HEK293 (cell line): ENCODE measurements at regions not wholly inside any gene's neighbourhood (a gene's known extent, or its start where the extent isn't known, plus 50 kb on each side); places are given as distances from the start of the nearest gene placed in this dataset.

Source experiments
- CTCF ChIA-PET: fragments of 350-600 bp; formaldehyde crosslinking; extraction: SDS; loops from one replicate; lab custom pipeline; 2021; ENCODE audit warnings: antibody characterized with exemption; lab: Yijun Ruan, JAX
- POLR2A ChIA-PET: fragments of 300-600 bp; formaldehyde crosslinking; extraction: SDS; loops from one replicate; lab custom pipeline; 2020; ENCODE audit warnings: antibody characterized with exemption, inconsistent platforms; lab: Yijun Ruan, JAX
- H3K27ac ChIP-seq: fragments of 200-500 bp; sonication (Bioruptor generic); 2 replicates; pipeline ENCODE4 v1.5.1; 2014; ENCODE audit warnings: low read depth, low read length, control low read depth, inconsistent platforms; ENCODE audit errors: extremely low read depth
- H3K36me3 ChIP-seq, 2 experiments: fragments of 200-500 bp in 1 of 2; sonication (Bioruptor generic) in 1 of 2; 1 replicate in 1 of 2; 2 replicates in 1 of 2; pipeline ENCODE4 v1.5.1; 2014 to 2017; ENCODE audit warnings: inconsistent platforms in 2 of 2, low read length in 2 of 2; ENCODE audit not compliant: control insufficient read depth in 2 of 2, insufficient read depth in 1 of 2
- H3K4me1 ChIP-seq: fragments of 200-500 bp; sonication (Bioruptor generic); 2 replicates; pipeline ENCODE4 v1.5.1; 2014; ENCODE audit warnings: mild to moderate bottlenecking, low read length, inconsistent platforms; ENCODE audit not compliant: control insufficient read depth, insufficient read depth
- H3K4me3 ChIP-seq: 2 replicates; pipeline ENCODE4 v1.5.1; 2011; ENCODE audit warnings: low read depth, mild to moderate bottlenecking, control low read depth, low read length, moderate library complexity
- H3K9me3 ChIP-seq: fragments of 200-500 bp; sonication (Bioruptor generic); 2 replicates; pipeline ENCODE4 v1.5.1; 2014; ENCODE audit warnings: low read depth, low read length, inconsistent platforms; ENCODE audit not compliant: control insufficient read depth, insufficient read depth
- HOXC10 ChIP-seq: sonication (generic); formaldehyde crosslinking; IDR thresholded peaks from 2 replicates; pipeline ENCODE4 v1.8.1; 2023; ENCODE audit warnings: mild to moderate bottlenecking, missing genetic modification reagents
- PRDM4 ChIP-seq: fragments of 450-650 bp; formaldehyde crosslinking; IDR thresholded peaks from 2 replicates; pipeline ENCODE4 v1.5.1; 2017; ENCODE audit warnings: missing biosample characterization, missing genetic modification characterization
- ZNF112 ChIP-seq: fragments of 450-650 bp; formaldehyde crosslinking; IDR thresholded peaks from 2 replicates; pipeline ENCODE4 v1.5.0; 2017; ENCODE audit warnings: missing biosample characterization, missing genetic modification characterization
- ZNF138 ChIP-seq: fragments of 450-650 bp; formaldehyde crosslinking; IDR thresholded peaks from 2 replicates; pipeline ENCODE4 v1.5.1; 2016; ENCODE audit warnings: missing biosample characterization, missing genetic modification characterization, borderline replicate concordance
- ZNF266 ChIP-seq: fragments of 450-650 bp; formaldehyde crosslinking; IDR thresholded peaks from 2 replicates; pipeline ENCODE4 v1.5.1; 2016; ENCODE audit warnings: missing biosample characterization, missing genetic modification characterization, low read depth
- ZNF423 ChIP-seq: fragments of 450-650 bp; formaldehyde crosslinking; IDR thresholded peaks from 2 replicates; pipeline ENCODE4 v1.5.1; 2016; ENCODE audit warnings: missing biosample characterization, missing genetic modification characterization
- ZNF488 ChIP-seq: fragments of 450-650 bp; formaldehyde crosslinking; IDR thresholded peaks from 2 replicates; pipeline ENCODE4 v1.5.1; 2016; ENCODE audit warnings: missing biosample characterization, missing genetic modification characterization
- ZNF518A ChIP-seq: fragments of 450-650 bp; formaldehyde crosslinking; conservative IDR thresholded peaks from 2 replicates; pipeline ENCODE4 v1.5.1; 2016; ENCODE audit warnings: low read depth, missing biosample characterization, missing genetic modification characterization
- ZNF629 ChIP-seq: fragments of 450-650 bp; formaldehyde crosslinking; IDR thresholded peaks from 2 replicates; pipeline ENCODE4 v1.5.1; 2017; ENCODE audit warnings: missing biosample characterization, missing genetic modification characterization
- ZNF707 ChIP-seq: fragments of 450-650 bp; formaldehyde crosslinking; IDR thresholded peaks from 2 replicates; pipeline ENCODE4 v1.5.1; 2016; ENCODE audit warnings: missing biosample characterization, missing genetic modification characterization
- ZNF785 ChIP-seq: fragments of 450-650 bp; formaldehyde crosslinking; IDR thresholded peaks from 2 replicates; pipeline ENCODE4 v1.5.1; 2016; ENCODE audit warnings: missing biosample characterization, missing genetic modification characterization
- TF ChIP-seq, protein P1 (sequence below): fragments of 450-650 bp; IDR thresholded peaks from 2 replicates; pipeline ENCODE4 v1.5.1; 2018; ENCODE audit warnings: missing biosample characterization, mild to moderate bottlenecking, missing genetic modification characterization
- TF ChIP-seq, protein P2 (sequence below): fragments of 450-650 bp; formaldehyde crosslinking; optimal IDR thresholded peaks from 2 replicates; pipeline ENCODE3; 2016; ENCODE audit warnings: missing biosample characterization, mild to moderate bottlenecking, missing genetic modification characterization

GRCh38 chr4:112975567-112976355 is 73.7 kb upstream of the ANK2 start:
- ChIA-PET POLR2A (no interaction called here), CTCF (interaction anchor here (0.6 kb wide), 2 partner anchors 44 to 559 kb away, joined by 3 to 4 read pairs; no protein-coding TSS in a partner anchor)
- no peaks in the 10 kb centered on the region; the same call in 1 of the 2 replicates for H3K4me1 ChIP-seq
- TF ChIP-seq ZNF112 (tag by site-specific recombination), result no peak
- TF ChIP-seq, protein P1, sequence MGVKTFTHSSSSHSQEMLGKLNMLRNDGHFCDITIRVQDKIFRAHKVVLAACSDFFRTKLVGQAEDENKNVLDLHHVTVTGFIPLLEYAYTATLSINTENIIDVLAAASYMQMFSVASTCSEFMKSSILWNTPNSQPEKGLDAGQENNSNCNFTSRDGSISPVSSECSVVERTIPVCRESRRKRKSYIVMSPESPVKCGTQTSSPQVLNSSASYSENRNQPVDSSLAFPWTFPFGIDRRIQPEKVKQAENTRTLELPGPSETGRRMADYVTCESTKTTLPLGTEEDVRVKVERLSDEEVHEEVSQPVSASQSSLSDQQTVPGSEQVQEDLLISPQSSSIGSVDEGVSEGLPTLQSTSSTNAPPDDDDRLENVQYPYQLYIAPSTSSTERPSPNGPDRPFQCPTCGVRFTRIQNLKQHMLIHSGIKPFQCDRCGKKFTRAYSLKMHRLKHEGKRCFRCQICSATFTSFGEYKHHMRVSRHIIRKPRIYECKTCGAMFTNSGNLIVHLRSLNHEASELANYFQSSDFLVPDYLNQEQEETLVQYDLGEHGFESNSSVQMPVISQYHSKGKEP (tag by site-specific recombination), result no peak
- no peak for TF ChIP-seq ZNF629 (tag by site-specific recombination)
- no peak for TF ChIP-seq ZNF488 (tag by site-specific recombination)
- TF ChIP-seq ZNF518A, result no peak
- no peak overlapping the region for H3K27ac ChIP-seq
- no peak overlapping the region for H3K4me3 ChIP-seq
- H3K36me3 ChIP-seq, result no peaks in the 10 kb centered on the region
- no peaks in the 10 kb centered on the region for H3K9me3 ChIP-seq

DNA sequence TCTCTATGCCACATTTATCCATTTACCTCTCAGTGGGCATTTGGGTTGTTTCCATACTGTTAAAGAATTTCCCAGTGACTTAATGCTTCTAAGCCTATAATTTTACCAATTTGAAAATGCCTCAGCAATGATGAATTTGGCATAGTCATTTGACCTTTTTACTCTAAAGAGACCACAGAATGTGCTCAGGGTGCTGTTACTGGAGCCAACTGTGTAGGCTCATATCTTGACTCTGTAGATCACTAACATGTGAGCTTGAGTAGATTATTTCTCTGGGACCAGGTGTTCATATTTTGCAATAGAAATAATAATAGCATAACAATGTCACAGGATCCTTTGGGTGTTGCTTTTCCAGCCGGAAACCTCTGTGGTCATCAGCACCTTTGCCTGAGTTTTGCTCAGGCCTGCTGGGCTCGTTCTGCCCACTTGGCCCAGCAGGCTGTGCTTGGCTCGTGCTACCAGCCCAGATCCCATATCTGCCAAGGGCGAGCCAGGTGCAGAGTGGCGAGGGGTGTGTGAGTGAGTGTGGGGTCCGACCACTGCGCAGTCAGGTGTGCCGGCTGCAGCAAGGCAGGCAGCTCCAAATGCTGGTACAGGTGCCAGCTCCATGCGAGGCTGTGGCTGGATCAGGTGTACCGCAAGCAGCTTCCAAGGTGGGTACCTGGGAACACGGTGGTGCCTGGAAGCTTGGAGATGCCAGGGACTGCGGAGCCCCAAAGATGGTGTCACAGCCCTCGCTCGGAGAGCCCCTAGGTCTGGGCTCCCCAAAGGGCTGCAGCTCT is 70.6 kb upstream of the ANK2 start:
- POLR2A ChIA-PET, result no interaction called here
- CTCF ChIA-PET, result no interaction called here
- TF ChIP-seq ZNF266 (tag by site-specific recombination) (no peak), ZNF707 (no peak), PRDM4 (tag by site-specific recombination) (no peak), ZNF785 (no peak), ZNF138 (tag by site-specific recombination) (no peak), ZNF423 (tag by site-specific recombination) (no peak), HOXC10 (CRISPR knock-in tag) (no peak)
- TF ChIP-seq, protein P2, sequence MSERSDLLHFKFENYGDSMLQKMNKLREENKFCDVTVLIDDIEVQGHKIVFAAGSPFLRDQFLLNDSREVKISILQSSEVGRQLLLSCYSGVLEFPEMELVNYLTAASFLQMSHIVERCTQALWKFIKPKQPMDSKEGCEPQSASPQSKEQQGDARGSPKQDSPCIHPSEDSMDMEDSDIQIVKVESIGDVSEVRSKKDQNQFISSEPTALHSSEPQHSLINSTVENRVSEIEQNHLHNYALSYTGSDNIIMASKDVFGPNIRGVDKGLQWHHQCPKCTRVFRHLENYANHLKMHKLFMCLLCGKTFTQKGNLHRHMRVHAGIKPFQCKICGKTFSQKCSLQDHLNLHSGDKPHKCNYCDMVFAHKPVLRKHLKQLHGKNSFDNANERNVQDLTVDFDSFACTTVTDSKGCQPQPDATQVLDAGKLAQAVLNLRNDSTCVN, result no peak
- H3K9me3 ChIP-seq, result no peaks in the 10 kb centered on the region
- no peaks in the 10 kb centered on the region; the same call in 1 of the 2 replicates for H3K4me1 ChIP-seq
- H3K27ac ChIP-seq, result no peak overlapping the region
- no peak overlapping the region for H3K4me3 ChIP-seq
- no peaks in the 10 kb centered on the region for H3K36me3 ChIP-seq
